OCI-LY1 (cell line): ENCODE measurements at regions not wholly inside any gene's neighbourhood (a gene's known extent, or its start where the extent isn't known, plus 50 kb on each side); places are given as distances from the start of the nearest gene placed in this dataset.

ENCODE experiments used
- H2AFZ ChIP-seq: fragments of 200-600 bp; sonication (generic), shearing (Covaris generic); 2 replicates; pipeline ENCODE4 v1.6.0; 2014; ENCODE audit warnings: antibody characterized with exemption, mild to moderate bottlenecking, low read length
- H3F3A ChIP-seq: fragments of 200-600 bp; sonication (generic), shearing (Covaris generic); 2 replicates; pipeline ENCODE4 v1.6.0; 2014; ENCODE audit warnings: mild to moderate bottlenecking, antibody characterized with exemption, low read length, moderate library complexity; ENCODE audit not compliant: insufficient read depth
- H3K27ac ChIP-seq: fragments of 200-600 bp; sonication (generic); 2 replicates; pipeline ENCODE4 v1.5.1; 2014; ENCODE audit warnings: low read length, mixed run types, mild to moderate bottlenecking, low read depth; ENCODE audit not compliant: poor library complexity, severe bottlenecking
- H3K27me3 ChIP-seq: fragments of 200-600 bp; sonication (generic); 2 replicates; pipeline ENCODE4 v1.6.0; 2014; ENCODE audit warnings: antibody characterized with exemption, mild to moderate bottlenecking, low read length, moderate library complexity; ENCODE audit not compliant: insufficient read depth
- H3K36me3 ChIP-seq: fragments of 200-600 bp; sonication (generic); 2 replicates; pipeline ENCODE4 v1.6.1; 2014; ENCODE audit warnings: mild to moderate bottlenecking, antibody characterized with exemption, low read length, moderate library complexity, mixed read lengths; ENCODE audit not compliant: insufficient read depth
- H3K4me1 ChIP-seq: fragments of 200-600 bp; sonication (generic); 2 replicates; pipeline ENCODE4 v1.5.1; 2014; ENCODE audit warnings: mild to moderate bottlenecking, low read length, moderate library complexity; ENCODE audit not compliant: insufficient read depth, severe bottlenecking
- H3K4me2 ChIP-seq: fragments of 200-600 bp; sonication (generic), shearing (Covaris generic); 2 replicates; pipeline ENCODE4 v1.6.1; 2014; ENCODE audit warnings: low read length
- H3K4me3 ChIP-seq: fragments of 200-600 bp; sonication (generic); 2 replicates; pipeline ENCODE4 v1.5.1; 2014; ENCODE audit warnings: low read length, low read depth, mild to moderate bottlenecking, mixed read lengths; ENCODE audit not compliant: poor library complexity, severe bottlenecking
- H3K79me2 ChIP-seq: fragments of 200-600 bp; shearing (Covaris generic); 2 replicates; pipeline ENCODE4 v1.6.1; 2016; ENCODE audit warnings: mixed run types, low read length, mixed read lengths; ENCODE audit not compliant: insufficient read depth
- H3K9ac ChIP-seq: fragments of 200-600 bp; sonication (generic), shearing (Covaris generic); 2 replicates; pipeline ENCODE4 v1.6.1; 2014; ENCODE audit warnings: mild to moderate bottlenecking, low read length, mixed read lengths
- H3K9me2 ChIP-seq: fragments of 200-600 bp; sonication (generic), shearing (Covaris generic); 2 replicates; pipeline ENCODE4 v1.6.1; 2014; ENCODE audit warnings: low read depth, mild to moderate bottlenecking, low read length, mixed read lengths
- H3K9me3 ChIP-seq: fragments of 200-600 bp; shearing (Covaris generic); 2 replicates; pipeline ENCODE4 v1.6.1; 2014; ENCODE audit warnings: low read length, mixed read lengths
- H4K20me1 ChIP-seq: fragments of 200-600 bp; sonication (generic), shearing (Covaris generic); 2 replicates; pipeline ENCODE4 v1.6.0; 2016; ENCODE audit warnings: mild to moderate bottlenecking, low read length; ENCODE audit not compliant: insufficient read depth
- EZH2 ChIP-seq: fragments of 200-600 bp; sonication (generic), shearing (Covaris generic); IDR thresholded peaks from 2 replicates; pipeline ENCODE4 v1.8.0; 2017; ENCODE audit warnings: borderline replicate concordance, mixed run types, mild to moderate bottlenecking, antibody characterized with exemption, low read length, moderate library complexity, mixed read lengths
- TF ChIP-seq, protein P1 (sequence below): fragments of 200-600 bp; sonication (generic), shearing (Covaris generic); IDR thresholded peaks from 2 replicates; pipeline ENCODE4 v1.5.1; 2017; ENCODE audit warnings: mild to moderate bottlenecking, antibody characterized with exemption, low read length, moderate library complexity, mixed read lengths

DNA sequence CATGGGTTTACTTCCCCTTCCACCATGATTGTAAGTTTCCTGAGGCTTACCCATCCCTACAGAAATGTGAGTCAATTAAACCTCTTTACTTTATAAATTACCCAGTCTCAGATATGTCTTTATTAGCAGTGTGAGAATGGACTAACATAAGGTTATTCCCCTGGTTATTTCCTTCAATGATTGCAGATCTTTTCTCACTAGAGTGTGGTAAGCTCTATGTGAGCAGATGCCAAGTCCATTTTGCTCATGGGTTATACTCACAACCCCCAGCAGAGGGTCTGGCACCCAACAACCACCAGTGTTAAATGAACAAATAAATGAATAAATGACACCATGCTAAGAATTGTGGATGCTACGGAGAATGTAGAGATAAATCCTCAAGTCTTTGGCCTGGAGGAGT is 472.8 kb downstream of the LIG4 start:
- H3K9ac ChIP-seq, result no peak overlapping the region
- H3K4me2 ChIP-seq, result no peak overlapping the region
- no peak overlapping the region for H3K27ac ChIP-seq

DNA sequence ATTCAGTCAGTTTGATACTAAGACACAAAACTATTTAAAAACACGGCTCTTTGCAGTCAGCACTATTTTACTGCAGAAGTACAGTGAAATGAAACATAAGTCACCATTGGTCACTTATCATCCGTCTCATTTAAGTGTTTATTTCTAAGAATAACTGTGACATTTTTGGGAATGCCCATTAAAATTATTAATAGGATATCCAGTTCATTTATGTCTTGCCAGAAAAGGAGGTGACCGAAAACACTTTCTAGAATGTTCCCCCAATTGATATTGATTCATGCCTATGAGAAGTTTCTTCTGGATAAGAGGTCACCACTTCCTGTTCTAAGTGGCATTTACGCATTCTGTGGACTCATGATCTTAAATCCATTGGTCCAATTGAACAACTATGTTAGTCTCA is 477.3 kb downstream of the LIG4 start:
- no peak for TF ChIP-seq EZH2
- TF ChIP-seq, protein P1, sequence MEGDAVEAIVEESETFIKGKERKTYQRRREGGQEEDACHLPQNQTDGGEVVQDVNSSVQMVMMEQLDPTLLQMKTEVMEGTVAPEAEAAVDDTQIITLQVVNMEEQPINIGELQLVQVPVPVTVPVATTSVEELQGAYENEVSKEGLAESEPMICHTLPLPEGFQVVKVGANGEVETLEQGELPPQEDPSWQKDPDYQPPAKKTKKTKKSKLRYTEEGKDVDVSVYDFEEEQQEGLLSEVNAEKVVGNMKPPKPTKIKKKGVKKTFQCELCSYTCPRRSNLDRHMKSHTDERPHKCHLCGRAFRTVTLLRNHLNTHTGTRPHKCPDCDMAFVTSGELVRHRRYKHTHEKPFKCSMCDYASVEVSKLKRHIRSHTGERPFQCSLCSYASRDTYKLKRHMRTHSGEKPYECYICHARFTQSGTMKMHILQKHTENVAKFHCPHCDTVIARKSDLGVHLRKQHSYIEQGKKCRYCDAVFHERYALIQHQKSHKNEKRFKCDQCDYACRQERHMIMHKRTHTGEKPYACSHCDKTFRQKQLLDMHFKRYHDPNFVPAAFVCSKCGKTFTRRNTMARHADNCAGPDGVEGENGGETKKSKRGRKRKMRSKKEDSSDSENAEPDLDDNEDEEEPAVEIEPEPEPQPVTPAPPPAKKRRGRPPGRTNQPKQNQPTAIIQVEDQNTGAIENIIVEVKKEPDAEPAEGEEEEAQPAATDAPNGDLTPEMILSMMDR, result no peak
- H3K9me2 ChIP-seq, result no peaks in the 10 kb centered on the region

More for the DNA sequence above, 472.8 kb downstream of the LIG4 start:
- no peaks in the 10 kb centered on the region for H3K9me3 ChIP-seq
- H3K4me3 ChIP-seq, result no peak overlapping the region
- no peaks in the 10 kb centered on the region for H3K9me2 ChIP-seq
- no peaks in the 10 kb centered on the region for H3K36me3 ChIP-seq
- no peak overlapping the region for H2AFZ ChIP-seq
- H3K4me1 ChIP-seq, result no peaks in the 10 kb centered on the region
- H3K27me3 ChIP-seq, result no peaks in the 10 kb centered on the region
- no peaks in the 10 kb centered on the region for H4K20me1 ChIP-seq
- no peaks in the 10 kb centered on the region for H3K79me2 ChIP-seq
- H3F3A ChIP-seq, result no peaks in the 10 kb centered on the region
- TF ChIP-seq EZH2, result no peak
- TF ChIP-seq, protein P1, result no peak

DNA sequence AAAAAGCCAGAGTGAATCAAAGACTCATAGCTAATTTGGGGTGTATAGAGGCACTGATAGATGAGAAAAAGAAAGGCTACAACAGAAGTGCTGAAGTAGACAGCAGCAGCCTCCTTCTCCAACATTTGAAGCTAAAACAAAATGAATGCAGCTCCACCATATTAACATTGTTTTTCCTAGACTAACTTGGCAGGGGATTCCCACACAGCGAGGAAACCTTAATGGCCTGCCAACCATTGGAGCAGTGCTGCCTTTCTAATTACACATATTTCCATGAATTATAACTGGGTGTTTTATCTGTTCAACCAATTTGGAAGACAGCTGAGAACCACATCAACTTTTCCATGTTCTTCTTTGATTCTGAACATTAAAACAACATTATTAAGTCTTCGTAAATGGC is 478.6 kb downstream of the LIG4 start:
- no peaks in the 10 kb centered on the region for H4K20me1 ChIP-seq
- TF ChIP-seq, protein P1, result no peak
- TF ChIP-seq EZH2, result no peak

More for the DNA sequence above, 477.3 kb downstream of the LIG4 start:
- Histone ChIP-seq H3K36me3 (no peaks in the 10 kb centered on the region), H3K4me1 (no peaks in the 10 kb centered on the region), H3K27ac (no peak overlapping the region), H3K9me3 (no peaks in the 10 kb centered on the region), H2AFZ (no peak overlapping the region), H4K20me1 (no peaks in the 10 kb centered on the region), H3K79me2 (no peaks in the 10 kb centered on the region), H3K9ac (no peak overlapping the region), H3F3A (no peaks in the 10 kb centered on the region), H3K4me2 (no peak overlapping the region), H3K27me3 (no peaks in the 10 kb centered on the region), H3K4me3 (no peak overlapping the region)

More for the DNA sequence above, 478.6 kb downstream of the LIG4 start:
- Histone ChIP-seq H2AFZ (no peak overlapping the region), H3K9me3 (no peaks in the 10 kb centered on the region), H3K27me3 (no peaks in the 10 kb centered on the region), H3K79me2 (no peaks in the 10 kb centered on the region), H3K4me1 (no peaks in the 10 kb centered on the region), H3F3A (no peaks in the 10 kb centered on the region), H3K4me3 (no peak overlapping the region), H3K9ac (no peak overlapping the region), H3K9me2 (no peaks in the 10 kb centered on the region), H3K27ac (no peak overlapping the region), H3K36me3 (no peaks in the 10 kb centered on the region), H3K4me2 (no peak overlapping the region)
